Psoas muscle (tissue), 7 donors: ENCODE measurements at regions not wholly inside any gene's neighbourhood (a gene's known extent, or its start where the extent isn't known, plus 50 kb on each side); places are given as distances from the start of the nearest gene placed in this dataset.

Experiments
- ATAC-seq, 4 donors: fragments of 200-7000 bp; cut with Tn5 transposase; one replicate each; pipeline ENCODE4 v1.9.1; 2020; ENCODE audit warnings: moderate library complexity in 3 of 4, mild to moderate bottlenecking in 2 of 4
- DNase-seq, 2 donors: peaks; one replicate each; pipeline ENCODE4 v3.0.0-alpha.2; 2020
- H3K27ac ChIP-seq: fragments of 200-600 bp; one replicate; pipeline ENCODE4 v1.8.0; 2022
- H3K27me3 ChIP-seq, 3 donors: fragments of 200-600 bp in 1 of 3; one replicate each; pipeline versions ENCODE4 v1.6.1 to v1.8.0; 2013 to 2022; ENCODE audit warnings: low read length in 2 of 3, mild to moderate bottlenecking in 2 of 3, moderate library complexity in 1 of 3; ENCODE audit not compliant: insufficient read depth in 3 of 3
- H3K36me3 ChIP-seq, 2 donors: fragments of 200-600 bp in 1 of 2; one replicate each; pipeline versions ENCODE4 v1.6.1 to v1.8.0; 2013 to 2022; ENCODE audit warnings: low read depth in 1 of 2, mild to moderate bottlenecking in 1 of 2, moderate library complexity in 1 of 2; ENCODE audit not compliant: insufficient read depth in 1 of 2
- H3K4me1 ChIP-seq: fragments of 200-600 bp; one replicate; pipeline ENCODE4 v1.8.0; 2022
- H3K4me3 ChIP-seq: fragments of 200-600 bp; one replicate; pipeline ENCODE4 v1.8.0; 2022; ENCODE audit warnings: mild to moderate bottlenecking
- H3K9me3 ChIP-seq: fragments of 200-600 bp; one replicate; pipeline ENCODE4 v1.8.0; 2022
- CTCF ChIP-seq: fragments of 200-600 bp; IDR thresholded peaks from one replicate; pipeline ENCODE4 v1.8.0; 2022; ENCODE audit warnings: antibody characterized with exemption
- WGBS, 3 donors: extraction: QIAGEN DNeasy Blood & Tissue Kit; methylation state at CpG; one replicate each; pipeline versions ENCODE4 v1.1.6 to v1.1.7; 2013; 5-methylcytosine and 5-hydroxymethylcytosine counted together
- intact Hi-C, 2 donors: fragments of 100-400 bp; cut with DNase I; formaldehyde crosslinking; loops; one replicate each; pipeline versions ENCODE4 v1.11.0 to v1.14.2; 2022
- donor health status: healthy with polysubstance abuse.
- donor health status: DM: no; HTN: no; CAD: no; lungs with moderate emphysema.
- donor health status: Bipolar disorder and iron deficiency.
- donor health status: healthy.
- donor health status: DM: yes; HTN: yes; CAD: no.
- donor health status: DM: no; HTN: no; CAD: no.
- donor health status: DM: yes; HTN: yes; CAD: no.

- no peaks in the 10 kb centered on the region for H3K36me3 ChIP-seq
- no peaks in the 10 kb centered on the region for H3K9me3 ChIP-seq
- H3K27ac ChIP-seq: no peak overlapping the region
- no peaks in the 10 kb centered on the region for H3K27me3 ChIP-seq
- no peaks in the 10 kb centered on the region for H3K4me1 ChIP-seq
- DNase-seq (no peak), ATAC-seq (no peak)
- H3K4me3 ChIP-seq: no peak overlapping the region
- intact Hi-C loops: no loop called here
- TF ChIP-seq CTCF: no peak
Observed at GRCh38 chr15:68000754-68001153, 53.4 kb upstream of the PIAS1 start.

- no peak overlapping the region for H3K4me3 ChIP-seq
- WGBS, 3 donors: 54 to 63% (median 59%) methylated on average over 4 of the region's 4 CpGs
- ATAC-seq: no peak
Observed at GRCh38 chr15:68001811-68002210, 52.3 kb upstream of the PIAS1 start.

GRCh38 chr15:68003297-68003696 lies 50.8 kb upstream of the PIAS1 start:
- Histone ChIP-seq H3K9me3 (no peaks in the 10 kb centered on the region), H3K4me3 (no peak overlapping the region), H3K27me3 (no peaks in the 10 kb centered on the region), H3K4me1 (no peaks in the 10 kb centered on the region), H3K36me3 (no peaks in the 10 kb centered on the region), H3K27ac (no peak overlapping the region)
- intact Hi-C loops: no loop called here
- no peak for TF ChIP-seq CTCF
- ATAC-seq (no peak), DNase-seq (no peak)
- WGBS, 3 donors: 96 to 98% (median 97%) methylated on average over 6 of the region's 6 CpGs

More at GRCh38 chr15:68001811-68002210, 52.3 kb upstream of the PIAS1 start:
- intact Hi-C loops: no loop called here
- no peak overlapping the region for H3K27ac ChIP-seq
- H3K9me3 ChIP-seq: no peaks in the 10 kb centered on the region
- DNase-seq: no peak
- no peaks in the 10 kb centered on the region for H3K27me3 ChIP-seq
- no peak for TF ChIP-seq CTCF
- no peaks in the 10 kb centered on the region for H3K36me3 ChIP-seq
- H3K4me1 ChIP-seq: no peaks in the 10 kb centered on the region
